WTC11 (cell line): ENCODE measurements at regions not wholly inside any gene's neighbourhood (a gene's known extent, or its start where the extent isn't known, plus 50 kb on each side); places are given as distances from the start of the nearest gene placed in this dataset.

Source experiments
- ATAC-seq: fragments of 200-7000 bp; cut with Tn5 transposase; 2 replicates; pipeline ENCODE4 v1.10.0; 2021; ENCODE audit warnings: mild to moderate bottlenecking, moderate library complexity
- CTCF ChIA-PET: fragments of 300-600 bp; sonication (Branson Sonifier 250); formaldehyde crosslinking; loops from one replicate; lab custom pipeline; 2021; ENCODE audit warnings: antibody characterized with exemption; lab: Charles Lee
- POLR2A ChIA-PET: fragments of 350-600 bp; sonication (Branson Sonifier 250); formaldehyde crosslinking; loops from one replicate; lab custom pipeline; 2021; ENCODE audit warnings: antibody characterized with exemption; lab: Charles Lee
- DNase-seq: peaks from one replicate; pipeline ENCODE4 v3.0.0; 2021; ENCODE audit warnings: low spot score
- H3K27ac Mint-ChIP-seq: 2 replicates; pipeline ENCODE4 v1.8.0; 2021; ENCODE audit warnings: mixed read lengths
- H3K27me3 Mint-ChIP-seq: 2 replicates; pipeline ENCODE4 v1.8.0; 2021; ENCODE audit warnings: low read depth, mild to moderate bottlenecking, moderate library complexity, mixed read lengths
- H3K36me3 Mint-ChIP-seq: 2 replicates; pipeline ENCODE4 v1.8.0; 2021; ENCODE audit warnings: mixed read lengths
- H3K4me1 Mint-ChIP-seq: 2 replicates; pipeline ENCODE4 v1.8.0; 2022; ENCODE audit warnings: mixed read lengths
- H3K4me3 Mint-ChIP-seq: 2 replicates; pipeline ENCODE4 v1.8.0; 2021; ENCODE audit warnings: mild to moderate bottlenecking, moderate library complexity, mixed read lengths
- H3K9me3 Mint-ChIP-seq: 2 replicates; pipeline ENCODE4 v1.8.0; 2021; ENCODE audit warnings: mixed read lengths
- ATF2 ChIP-seq: sonication (generic); formaldehyde crosslinking; IDR thresholded peaks from 2 replicates; pipeline ENCODE4 v1.8.1; 2022; ENCODE audit warnings: low read depth, missing genetic modification reagents, borderline replicate concordance
- FOXK1 ChIP-seq: sonication (generic); formaldehyde crosslinking; IDR thresholded peaks from 2 replicates; pipeline ENCODE4 v1.8.0; 2022; ENCODE audit warnings: mild to moderate bottlenecking, moderate library complexity, missing genetic modification reagents
- IRF2 ChIP-seq: sonication (generic); formaldehyde crosslinking; IDR thresholded peaks from 2 replicates; pipeline ENCODE4 v1.8.0; 2022; ENCODE audit warnings: low read depth, missing genetic modification reagents, borderline replicate concordance
- JAZF1 ChIP-seq: fragments of 250-450 bp; sonication (Bioruptor Pico); IDR thresholded peaks from 2 replicates; pipeline ENCODE4 v1.9.0; 2021; ENCODE audit warnings: moderate library complexity, mild to moderate bottlenecking, inconsistent platforms
- MXD4 ChIP-seq: fragments of 250-450 bp; sonication (Bioruptor Pico); IDR thresholded peaks from 2 replicates; pipeline ENCODE4 v1.8.0; 2021; ENCODE audit warnings: mild to moderate bottlenecking, moderate library complexity, borderline replicate concordance
- MYBL2 ChIP-seq: sonication (generic); formaldehyde crosslinking; IDR thresholded peaks from 2 replicates; pipeline ENCODE4 v1.8.1; 2023; ENCODE audit warnings: mild to moderate bottlenecking, moderate library complexity, missing genetic modification reagents
- NFE2L1 ChIP-seq: sonication (generic); formaldehyde crosslinking; IDR thresholded peaks from 2 replicates; pipeline ENCODE4 v1.8.1; 2023; ENCODE audit warnings: missing genetic modification reagents
- NR2C2 ChIP-seq: sonication (generic); formaldehyde crosslinking; IDR thresholded peaks from 2 replicates; pipeline ENCODE4 v1.8.0; 2022; ENCODE audit warnings: mild to moderate bottlenecking, missing genetic modification reagents
- SP1 ChIP-seq: sonication (generic); formaldehyde crosslinking; conservative IDR thresholded peaks from 2 replicates; pipeline ENCODE4 v1.8.1; 2022; ENCODE audit warnings: missing genetic modification reagents
- ZBTB43 ChIP-seq: sonication (generic); formaldehyde crosslinking; IDR thresholded peaks from 2 replicates; pipeline ENCODE4 v1.8.1; 2023; ENCODE audit warnings: mild to moderate bottlenecking, missing genetic modification reagents
- ZNF317 ChIP-seq: sonication (generic); formaldehyde crosslinking; IDR thresholded peaks from 2 replicates; pipeline ENCODE4 v1.8.1; 2023; ENCODE audit warnings: low read depth, mild to moderate bottlenecking, moderate library complexity, missing genetic modification reagents, borderline replicate concordance
- TF ChIP-seq, protein P1 (sequence below): fragments of 200-600 bp; IDR thresholded peaks from 2 replicates; pipeline ENCODE4 v1.8.0; 2022; ENCODE audit warnings: antibody characterized with exemption
- TF ChIP-seq, protein P2 (sequence below): sonication (generic); formaldehyde crosslinking; IDR thresholded peaks from 2 replicates; pipeline ENCODE4 v1.8.1; 2022; ENCODE audit warnings: missing genetic modification reagents, borderline replicate concordance
- TF ChIP-seq, protein P3 (sequence below): sonication (generic); formaldehyde crosslinking; IDR thresholded peaks from 2 replicates; pipeline ENCODE4 v1.8.0; 2022; ENCODE audit warnings: mild to moderate bottlenecking, missing genetic modification reagents
- TF ChIP-seq, protein P4 (sequence below): sonication (generic); formaldehyde crosslinking; IDR thresholded peaks from 2 replicates; pipeline ENCODE4 v1.8.0; 2023; ENCODE audit warnings: missing genetic modification reagents
- TF ChIP-seq, protein P5 (sequence below): sonication (generic); formaldehyde crosslinking; IDR thresholded peaks from 2 replicates; pipeline ENCODE4 v1.8.0; 2022; ENCODE audit warnings: mild to moderate bottlenecking, missing genetic modification reagents
- TF ChIP-seq, protein P6 (sequence below): sonication (generic); formaldehyde crosslinking; IDR thresholded peaks from 2 replicates; pipeline ENCODE4 v1.8.1; 2022; ENCODE audit warnings: mild to moderate bottlenecking, moderate library complexity, missing genetic modification reagents
- TF ChIP-seq, protein P7 (sequence below): sonication (generic); formaldehyde crosslinking; IDR thresholded peaks from 2 replicates; pipeline ENCODE4 v1.8.1; 2023; ENCODE audit warnings: mild to moderate bottlenecking, moderate library complexity, missing genetic modification reagents

DNA sequence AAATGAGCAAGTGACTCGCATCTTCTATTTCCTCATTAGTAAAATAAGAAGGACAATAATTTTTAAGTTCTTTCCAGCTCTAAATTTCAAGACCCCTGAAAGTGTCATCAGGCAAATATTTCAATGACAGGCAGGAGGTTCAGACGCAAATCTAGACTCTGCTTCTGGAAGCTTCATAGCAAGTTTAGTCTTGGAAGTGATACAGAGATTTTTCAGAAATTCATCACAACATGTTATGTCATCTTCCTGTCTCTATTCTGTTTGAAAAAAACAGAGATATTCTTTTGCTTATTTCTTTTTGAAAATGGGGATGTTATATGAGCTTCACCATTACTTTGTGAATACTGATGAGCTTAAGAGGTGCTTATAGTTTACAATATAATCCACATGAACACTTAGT is 74.0 kb downstream of the C3orf85 start:
- ChIA-PET POLR2A (no interaction called here), CTCF (interaction anchor here (2.2 kb wide), 1 partner anchor 14 kb away, joined by 8 read pairs; no protein-coding TSS in a partner anchor)
- no peaks in the 10 kb centered on the region for H3K9me3 Mint-ChIP-seq
- H3K4me1 Mint-ChIP-seq = no peaks in the 10 kb centered on the region
- no peak overlapping the region for H3K27ac Mint-ChIP-seq
- H3K27me3 Mint-ChIP-seq = no peaks in the 10 kb centered on the region
- H3K36me3 Mint-ChIP-seq = no peaks in the 10 kb centered on the region
- DNase-seq = no peak
- H3K4me3 Mint-ChIP-seq = no peak overlapping the region
- TF ChIP-seq, protein P1, sequence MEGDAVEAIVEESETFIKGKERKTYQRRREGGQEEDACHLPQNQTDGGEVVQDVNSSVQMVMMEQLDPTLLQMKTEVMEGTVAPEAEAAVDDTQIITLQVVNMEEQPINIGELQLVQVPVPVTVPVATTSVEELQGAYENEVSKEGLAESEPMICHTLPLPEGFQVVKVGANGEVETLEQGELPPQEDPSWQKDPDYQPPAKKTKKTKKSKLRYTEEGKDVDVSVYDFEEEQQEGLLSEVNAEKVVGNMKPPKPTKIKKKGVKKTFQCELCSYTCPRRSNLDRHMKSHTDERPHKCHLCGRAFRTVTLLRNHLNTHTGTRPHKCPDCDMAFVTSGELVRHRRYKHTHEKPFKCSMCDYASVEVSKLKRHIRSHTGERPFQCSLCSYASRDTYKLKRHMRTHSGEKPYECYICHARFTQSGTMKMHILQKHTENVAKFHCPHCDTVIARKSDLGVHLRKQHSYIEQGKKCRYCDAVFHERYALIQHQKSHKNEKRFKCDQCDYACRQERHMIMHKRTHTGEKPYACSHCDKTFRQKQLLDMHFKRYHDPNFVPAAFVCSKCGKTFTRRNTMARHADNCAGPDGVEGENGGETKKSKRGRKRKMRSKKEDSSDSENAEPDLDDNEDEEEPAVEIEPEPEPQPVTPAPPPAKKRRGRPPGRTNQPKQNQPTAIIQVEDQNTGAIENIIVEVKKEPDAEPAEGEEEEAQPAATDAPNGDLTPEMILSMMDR = no peak
- TF ChIP-seq, protein P2, sequence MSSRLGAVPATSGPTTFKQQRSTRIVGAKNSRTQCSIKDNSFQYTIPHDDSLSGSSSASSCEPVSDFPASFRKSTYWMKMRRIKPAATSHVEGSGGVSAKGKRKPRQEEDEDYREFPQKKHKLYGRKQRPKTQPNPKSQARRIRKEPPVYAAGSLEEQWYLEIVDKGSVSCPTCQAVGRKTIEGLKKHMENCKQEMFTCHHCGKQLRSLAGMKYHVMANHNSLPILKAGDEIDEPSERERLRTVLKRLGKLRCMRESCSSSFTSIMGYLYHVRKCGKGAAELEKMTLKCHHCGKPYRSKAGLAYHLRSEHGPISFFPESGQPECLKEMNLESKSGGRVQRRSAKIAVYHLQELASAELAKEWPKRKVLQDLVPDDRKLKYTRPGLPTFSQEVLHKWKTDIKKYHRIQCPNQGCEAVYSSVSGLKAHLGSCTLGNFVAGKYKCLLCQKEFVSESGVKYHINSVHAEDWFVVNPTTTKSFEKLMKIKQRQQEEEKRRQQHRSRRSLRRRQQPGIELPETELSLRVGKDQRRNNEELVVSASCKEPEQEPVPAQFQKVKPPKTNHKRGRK (CRISPR knock-in tag) = no peak
- no peak for TF ChIP-seq JAZF1 (CRISPR knock-in tag)
- TF ChIP-seq MXD4 (CRISPR knock-in tag) = no peak
- TF ChIP-seq, protein P3, sequence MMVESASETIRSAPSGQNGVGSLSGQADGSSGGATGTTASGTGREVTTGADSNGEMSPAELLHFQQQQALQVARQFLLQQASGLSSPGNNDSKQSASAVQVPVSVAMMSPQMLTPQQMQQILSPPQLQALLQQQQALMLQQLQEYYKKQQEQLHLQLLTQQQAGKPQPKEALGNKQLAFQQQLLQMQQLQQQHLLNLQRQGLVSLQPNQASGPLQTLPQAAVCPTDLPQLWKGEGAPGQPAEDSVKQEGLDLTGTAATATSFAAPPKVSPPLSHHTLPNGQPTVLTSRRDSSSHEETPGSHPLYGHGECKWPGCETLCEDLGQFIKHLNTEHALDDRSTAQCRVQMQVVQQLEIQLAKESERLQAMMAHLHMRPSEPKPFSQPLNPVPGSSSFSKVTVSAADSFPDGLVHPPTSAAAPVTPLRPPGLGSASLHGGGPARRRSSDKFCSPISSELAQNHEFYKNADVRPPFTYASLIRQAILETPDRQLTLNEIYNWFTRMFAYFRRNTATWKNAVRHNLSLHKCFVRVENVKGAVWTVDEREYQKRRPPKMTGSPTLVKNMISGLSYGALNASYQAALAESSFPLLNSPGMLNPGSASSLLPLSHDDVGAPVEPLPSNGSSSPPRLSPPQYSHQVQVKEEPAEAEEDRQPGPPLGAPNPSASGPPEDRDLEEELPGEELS (CRISPR knock-in tag) = no peak
- no peak for TF ChIP-seq SP1 (CRISPR knock-in tag)
- no peak for TF ChIP-seq MYBL2 (CRISPR knock-in tag)
- TF ChIP-seq ZBTB43 = no peak
- TF ChIP-seq NR2C2 (CRISPR knock-in tag) = no peak
- TF ChIP-seq ATF2 (CRISPR knock-in tag) = no peak
- no peak for TF ChIP-seq FOXK1
- TF ChIP-seq ZNF317 (CRISPR knock-in tag) = no peak
- TF ChIP-seq, protein P4, sequence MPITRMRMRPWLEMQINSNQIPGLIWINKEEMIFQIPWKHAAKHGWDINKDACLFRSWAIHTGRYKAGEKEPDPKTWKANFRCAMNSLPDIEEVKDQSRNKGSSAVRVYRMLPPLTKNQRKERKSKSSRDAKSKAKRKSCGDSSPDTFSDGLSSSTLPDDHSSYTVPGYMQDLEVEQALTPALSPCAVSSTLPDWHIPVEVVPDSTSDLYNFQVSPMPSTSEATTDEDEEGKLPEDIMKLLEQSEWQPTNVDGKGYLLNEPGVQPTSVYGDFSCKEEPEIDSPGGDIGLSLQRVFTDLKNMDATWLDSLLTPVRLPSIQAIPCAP (CRISPR knock-in tag) = no peak
- TF ChIP-seq, protein P5, sequence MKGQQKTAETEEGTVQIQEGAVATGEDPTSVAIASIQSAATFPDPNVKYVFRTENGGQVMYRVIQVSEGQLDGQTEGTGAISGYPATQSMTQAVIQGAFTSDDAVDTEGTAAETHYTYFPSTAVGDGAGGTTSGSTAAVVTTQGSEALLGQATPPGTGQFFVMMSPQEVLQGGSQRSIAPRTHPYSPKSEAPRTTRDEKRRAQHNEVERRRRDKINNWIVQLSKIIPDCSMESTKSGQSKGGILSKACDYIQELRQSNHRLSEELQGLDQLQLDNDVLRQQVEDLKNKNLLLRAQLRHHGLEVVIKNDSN (CRISPR knock-in tag) = no peak
- TF ChIP-seq, protein P6, sequence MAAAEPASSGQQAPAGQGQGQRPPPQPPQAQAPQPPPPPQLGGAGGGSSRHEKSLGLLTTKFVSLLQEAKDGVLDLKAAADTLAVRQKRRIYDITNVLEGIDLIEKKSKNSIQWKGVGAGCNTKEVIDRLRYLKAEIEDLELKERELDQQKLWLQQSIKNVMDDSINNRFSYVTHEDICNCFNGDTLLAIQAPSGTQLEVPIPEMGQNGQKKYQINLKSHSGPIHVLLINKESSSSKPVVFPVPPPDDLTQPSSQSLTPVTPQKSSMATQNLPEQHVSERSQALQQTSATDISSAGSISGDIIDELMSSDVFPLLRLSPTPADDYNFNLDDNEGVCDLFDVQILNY (CRISPR knock-in tag) = no peak
- no peak for TF ChIP-seq NFE2L1
- TF ChIP-seq, protein P7, sequence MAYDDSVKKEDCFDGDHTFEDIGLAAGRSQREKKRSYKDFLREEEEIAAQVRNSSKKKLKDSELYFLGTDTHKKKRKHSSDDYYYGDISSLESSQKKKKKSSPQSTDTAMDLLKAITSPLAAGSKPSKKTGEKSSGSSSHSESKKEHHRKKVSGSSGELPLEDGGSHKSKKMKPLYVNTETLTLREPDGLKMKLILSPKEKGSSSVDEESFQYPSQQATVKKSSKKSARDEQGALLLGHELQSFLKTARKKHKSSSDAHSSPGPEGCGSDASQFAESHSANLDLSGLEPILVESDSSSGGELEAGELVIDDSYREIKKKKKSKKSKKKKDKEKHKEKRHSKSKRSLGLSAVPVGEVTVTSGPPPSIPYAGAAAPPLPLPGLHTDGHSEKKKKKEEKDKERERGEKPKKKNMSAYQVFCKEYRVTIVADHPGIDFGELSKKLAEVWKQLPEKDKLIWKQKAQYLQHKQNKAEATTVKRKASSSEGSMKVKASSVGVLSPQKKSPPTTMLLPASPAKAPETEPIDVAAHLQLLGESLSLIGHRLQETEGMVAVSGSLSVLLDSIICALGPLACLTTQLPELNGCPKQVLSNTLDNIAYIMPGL = no peak
- TF ChIP-seq IRF2 (CRISPR knock-in tag) = no peak
- TF ChIP-seq, all 79 proteins: peak for 0
- no peak for ATAC-seq
